ENCODE measurements at regions not wholly inside any gene's neighbourhood (a gene's known extent, or its start where the extent isn't known, plus 50 kb on each side); places are given as distances from the start of the nearest gene placed in this dataset.
A peak's percentile ranks its signal among the peaks of the same experiment; 100 is the strongest.

DNA sequence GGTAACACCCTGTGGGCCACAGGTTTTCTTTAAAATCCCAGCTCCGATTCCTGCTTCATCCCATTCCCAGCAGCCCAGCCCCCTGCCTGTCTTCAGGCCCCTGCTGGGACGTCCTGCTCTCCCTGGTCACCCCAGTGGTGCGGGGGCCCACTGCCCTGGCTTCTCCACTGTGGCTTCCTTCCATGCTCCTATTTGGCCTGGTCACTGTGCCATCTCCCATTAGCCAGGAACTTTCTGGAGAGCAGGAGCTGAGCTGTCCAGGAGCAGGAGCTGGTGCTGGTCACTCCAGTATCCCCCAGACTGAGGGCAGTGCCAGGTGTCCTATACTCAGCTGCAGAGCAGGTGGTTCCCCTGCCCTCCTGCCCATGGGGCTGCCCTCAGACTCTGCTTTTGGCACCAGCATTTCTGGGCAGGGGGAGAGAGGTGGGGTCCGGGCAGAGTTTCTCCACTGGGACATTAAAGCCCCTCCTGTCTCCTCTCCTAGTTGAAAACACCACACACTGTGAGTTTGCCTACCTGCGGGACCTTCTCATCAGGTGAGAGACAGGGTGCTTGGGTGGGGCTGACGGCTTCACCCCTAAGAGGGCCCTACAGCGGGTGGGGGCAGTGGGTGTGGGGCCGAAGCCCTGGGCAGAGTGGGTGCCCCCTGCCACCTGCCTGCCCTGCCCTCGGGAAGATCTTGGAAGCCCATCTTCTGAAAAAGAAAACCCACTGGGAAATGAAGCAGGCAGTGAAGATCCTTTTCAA lies 356.2 kb downstream of the SEC14L1 start (continued):
- TF ChIP-seq PAF1 (CRISPR knock-in tag; IDR thresholded peaks at IDR 0.05) (no peak), GFI1 (CRISPR knock-in tag; IDR thresholded peaks at IDR 0.05; ENCODE audit: borderline replicate concordance) (no peak), ZNF343 (CRISPR knock-in tag; IDR thresholded peaks at IDR 0.05) (0 out of 2 replicates have a peak, but pooled peaks have one; percentile 27), ZNF101 (CRISPR knock-in tag; IDR thresholded peaks at IDR 0.05; ENCODE audit: borderline replicate concordance, low read depth) (no peak), ZNF549 (CRISPR knock-in tag; IDR thresholded peaks at IDR 0.05) (no peak), RBM22 (optimal IDR thresholded peaks at IDR 0.05; ENCODE audit: low read length) (peak; percentile 94), RFX1 (IDR thresholded peaks at IDR 0.05) (no peak), HOXA3 (CRISPR knock-in tag; IDR thresholded peaks at IDR 0.05) (no peak), RORA (CRISPR knock-in tag; IDR thresholded peaks at IDR 0.05) (no peak), ZFP36L2 (CRISPR knock-in tag; IDR thresholded peaks at IDR 0.05) (no peak), SOX5 (CRISPR knock-in tag; IDR thresholded peaks at IDR 0.05; ENCODE audit: borderline replicate concordance) (no peak), ZFP82 (CRISPR knock-in tag; IDR thresholded peaks at IDR 0.05; ENCODE audit: borderline replicate concordance) (no peak), PLRG1 (conservative IDR thresholded peaks at IDR 0.05) (no peak), RFXANK (CRISPR knock-in tag; IDR thresholded peaks at IDR 0.05) (no peak), ZNF234 (CRISPR knock-in tag; conservative IDR thresholded peaks at IDR 0.05) (no peak), KMT2A (CRISPR knock-in tag; IDR thresholded peaks at IDR 0.05) (no peak), ZNF235 (CRISPR knock-in tag; IDR thresholded peaks at IDR 0.05; ENCODE audit: borderline replicate concordance) (no peak), NRL (CRISPR knock-in tag; IDR thresholded peaks at IDR 0.05; ENCODE audit: borderline replicate concordance) (no peak), ETV5 (CRISPR knock-in tag; IDR thresholded peaks at IDR 0.05; ENCODE audit: borderline replicate concordance) (no peak), PHB2 (IDR thresholded peaks at IDR 0.05; ENCODE audit: partially characterized antibody) (no peak)
- TF ChIP-seq, protein P1, sequence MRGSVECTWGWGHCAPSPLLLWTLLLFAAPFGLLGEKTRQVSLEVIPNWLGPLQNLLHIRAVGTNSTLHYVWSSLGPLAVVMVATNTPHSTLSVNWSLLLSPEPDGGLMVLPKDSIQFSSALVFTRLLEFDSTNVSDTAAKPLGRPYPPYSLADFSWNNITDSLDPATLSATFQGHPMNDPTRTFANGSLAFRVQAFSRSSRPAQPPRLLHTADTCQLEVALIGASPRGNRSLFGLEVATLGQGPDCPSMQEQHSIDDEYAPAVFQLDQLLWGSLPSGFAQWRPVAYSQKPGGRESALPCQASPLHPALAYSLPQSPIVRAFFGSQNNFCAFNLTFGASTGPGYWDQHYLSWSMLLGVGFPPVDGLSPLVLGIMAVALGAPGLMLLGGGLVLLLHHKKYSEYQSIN (CRISPR knock-in tag; IDR thresholded peaks at IDR 0.05; ENCODE audit: borderline replicate concordance): no peak
- TF ChIP-seq, protein P2, sequence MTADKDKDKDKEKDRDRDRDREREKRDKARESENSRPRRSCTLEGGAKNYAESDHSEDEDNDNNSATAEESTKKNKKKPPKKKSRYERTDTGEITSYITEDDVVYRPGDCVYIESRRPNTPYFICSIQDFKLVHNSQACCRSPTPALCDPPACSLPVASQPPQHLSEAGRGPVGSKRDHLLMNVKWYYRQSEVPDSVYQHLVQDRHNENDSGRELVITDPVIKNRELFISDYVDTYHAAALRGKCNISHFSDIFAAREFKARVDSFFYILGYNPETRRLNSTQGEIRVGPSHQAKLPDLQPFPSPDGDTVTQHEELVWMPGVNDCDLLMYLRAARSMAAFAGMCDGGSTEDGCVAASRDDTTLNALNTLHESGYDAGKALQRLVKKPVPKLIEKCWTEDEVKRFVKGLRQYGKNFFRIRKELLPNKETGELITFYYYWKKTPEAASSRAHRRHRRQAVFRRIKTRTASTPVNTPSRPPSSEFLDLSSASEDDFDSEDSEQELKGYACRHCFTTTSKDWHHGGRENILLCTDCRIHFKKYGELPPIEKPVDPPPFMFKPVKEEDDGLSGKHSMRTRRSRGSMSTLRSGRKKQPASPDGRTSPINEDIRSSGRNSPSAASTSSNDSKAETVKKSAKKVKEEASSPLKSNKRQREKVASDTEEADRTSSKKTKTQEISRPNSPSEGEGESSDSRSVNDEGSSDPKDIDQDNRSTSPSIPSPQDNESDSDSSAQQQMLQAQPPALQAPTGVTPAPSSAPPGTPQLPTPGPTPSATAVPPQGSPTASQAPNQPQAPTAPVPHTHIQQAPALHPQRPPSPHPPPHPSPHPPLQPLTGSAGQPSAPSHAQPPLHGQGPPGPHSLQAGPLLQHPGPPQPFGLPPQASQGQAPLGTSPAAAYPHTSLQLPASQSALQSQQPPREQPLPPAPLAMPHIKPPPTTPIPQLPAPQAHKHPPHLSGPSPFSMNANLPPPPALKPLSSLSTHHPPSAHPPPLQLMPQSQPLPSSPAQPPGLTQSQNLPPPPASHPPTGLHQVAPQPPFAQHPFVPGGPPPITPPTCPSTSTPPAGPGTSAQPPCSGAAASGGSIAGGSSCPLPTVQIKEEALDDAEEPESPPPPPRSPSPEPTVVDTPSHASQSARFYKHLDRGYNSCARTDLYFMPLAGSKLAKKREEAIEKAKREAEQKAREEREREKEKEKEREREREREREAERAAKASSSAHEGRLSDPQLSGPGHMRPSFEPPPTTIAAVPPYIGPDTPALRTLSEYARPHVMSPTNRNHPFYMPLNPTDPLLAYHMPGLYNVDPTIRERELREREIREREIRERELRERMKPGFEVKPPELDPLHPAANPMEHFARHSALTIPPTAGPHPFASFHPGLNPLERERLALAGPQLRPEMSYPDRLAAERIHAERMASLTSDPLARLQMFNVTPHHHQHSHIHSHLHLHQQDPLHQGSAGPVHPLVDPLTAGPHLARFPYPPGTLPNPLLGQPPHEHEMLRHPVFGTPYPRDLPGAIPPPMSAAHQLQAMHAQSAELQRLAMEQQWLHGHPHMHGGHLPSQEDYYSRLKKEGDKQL (CRISPR knock-in tag; IDR thresholded peaks at IDR 0.05; ENCODE audit: low read depth): no peak
- TF ChIP-seq, protein P3, sequence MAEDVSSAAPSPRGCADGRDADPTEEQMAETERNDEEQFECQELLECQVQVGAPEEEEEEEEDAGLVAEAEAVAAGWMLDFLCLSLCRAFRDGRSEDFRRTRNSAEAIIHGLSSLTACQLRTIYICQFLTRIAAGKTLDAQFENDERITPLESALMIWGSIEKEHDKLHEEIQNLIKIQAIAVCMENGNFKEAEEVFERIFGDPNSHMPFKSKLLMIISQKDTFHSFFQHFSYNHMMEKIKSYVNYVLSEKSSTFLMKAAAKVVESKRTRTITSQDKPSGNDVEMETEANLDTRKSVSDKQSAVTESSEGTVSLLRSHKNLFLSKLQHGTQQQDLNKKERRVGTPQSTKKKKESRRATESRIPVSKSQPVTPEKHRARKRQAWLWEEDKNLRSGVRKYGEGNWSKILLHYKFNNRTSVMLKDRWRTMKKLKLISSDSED (CRISPR knock-in tag; IDR thresholded peaks at IDR 0.05): no peak

Data from HepG2 (cell line).